Esophagus squamous epithelium (tissue), 4 donors: ENCODE measurements at regions not wholly inside any gene's neighbourhood (a gene's known extent, or its start where the extent isn't known, plus 50 kb on each side); places are given as distances from the start of the nearest gene placed in this dataset.

Experiments
- CTCF ChIP-seq, 6 experiments: fragments of 450-650 bp in 4 of 6; fragments of 200-600 bp in 2 of 6; sonication (generic) in 2 of 6; IDR thresholded peaks; one replicate each; pipeline ENCODE4 v1.5.1; 2016 to 2019; ENCODE audit warnings: antibody characterized with exemption in 6 of 6, mild to moderate bottlenecking in 4 of 6, moderate library complexity in 4 of 6
- POLR2A ChIP-seq, 4 donors: fragments of 450-650 bp; IDR thresholded peaks; one replicate each; pipeline ENCODE4 v1.6.1; 2017; ENCODE audit warnings: antibody characterized with exemption in 4 of 4, mild to moderate bottlenecking in 4 of 4, moderate library complexity in 3 of 4

GRCh38 chr3:124277144-124277890 is 285.4 kb upstream of the ROPN1 start:
- TF ChIP-seq CTCF (IDR thresholded peaks at IDR 0.05): peak in 1 of 6 experiments; percentile 14
- no peak for TF ChIP-seq POLR2A (IDR thresholded peaks at IDR 0.05)
